Thoracic aorta (tissue), 2 donors: ENCODE measurements at regions not wholly inside any gene's neighbourhood (a gene's known extent, or its start where the extent isn't known, plus 50 kb on each side); places are given as distances from the start of the nearest gene placed in this dataset.
"Not testable (repeated sequence)": the region's sequence is repeated elsewhere in the genome, so short reads cannot be mapped to it uniquely, and the experiment has no call there.

Experiments
- ATAC-seq: fragments of 150-250 bp; one replicate; pipeline ENCODE4 v1.8.0; 2017; ENCODE audit warnings: low read depth; ENCODE audit not compliant: insufficient number of reproducible peaks, low FRiP score
- DNase-seq: peaks from one replicate; pipeline ENCODE4 v3.0.0-alpha.2; 2020; ENCODE audit warnings: low spot score
- H3K27ac ChIP-seq, 2 donors: fragments of 200-600 bp; sonication (generic); 1 replicate in 1 of 2; 2 replicates in 1 of 2; pipeline ENCODE4 v1.5.1; 2016; ENCODE audit warnings: mild to moderate bottlenecking in 2 of 2, moderate library complexity in 2 of 2
- H3K27me3 ChIP-seq: fragments of 200-600 bp; sonication (generic); replicated peaks from 2 replicates; pipeline ENCODE4 v1.6.0; 2016; ENCODE audit warnings: mild to moderate bottlenecking; ENCODE audit not compliant: insufficient read depth
- H3K36me3 ChIP-seq: fragments of 200-600 bp; sonication (generic); one replicate; pipeline ENCODE4 v1.5.1; 2016
- H3K4me1 ChIP-seq, 2 donors: fragments of 200-600 bp; sonication (generic); 1 replicate in 1 of 2; 2 replicates in 1 of 2; pipeline versions ENCODE4 v1.5.1 to v1.6.0; 2016; ENCODE audit warnings: low read depth in 2 of 2, mild to moderate bottlenecking in 1 of 2; ENCODE audit not compliant: control insufficient read depth in 1 of 2
- H3K4me3 ChIP-seq: fragments of 200-600 bp; sonication (generic); 2 replicates; pipeline ENCODE4 v1.5.1; 2016; ENCODE audit warnings: mild to moderate bottlenecking
- H3K9me3 ChIP-seq: fragments of 200-600 bp; sonication (generic); 2 replicates; pipeline ENCODE4 v1.5.1; 2016
- TF ChIP-seq, protein P1 (sequence below): fragments of 200-600 bp; sonication (generic); IDR thresholded peaks from one replicate; pipeline ENCODE4 v1.5.1; 2019; ENCODE audit warnings: antibody characterized with exemption

DNA sequence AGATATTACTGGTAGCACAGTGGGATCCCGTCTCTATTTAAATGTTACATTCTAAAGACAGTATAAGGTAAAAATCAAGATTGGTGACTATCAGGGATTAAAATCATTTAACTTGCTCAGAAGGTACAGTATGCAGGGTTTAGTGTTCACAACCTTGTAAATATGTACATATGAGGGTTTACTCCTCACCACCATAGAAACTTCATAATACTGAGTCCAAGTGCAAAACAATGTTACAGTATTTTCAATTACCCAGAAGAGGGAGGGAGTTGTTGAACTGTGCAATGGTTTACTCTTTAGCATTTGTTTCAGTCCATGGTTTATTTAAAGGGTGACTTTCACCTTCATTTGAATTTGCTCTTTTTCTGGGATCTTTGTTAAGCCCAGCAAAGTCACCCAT is 165.1 kb downstream of the ZNF621 start:
- DNase-seq (no peak), ATAC-seq (no peak)
- no peaks in the 10 kb centered on the region for H3K27me3 ChIP-seq
- H3K4me1 ChIP-seq, result peaks cover 14 to 40% of the 10 kb centered on the region in 2 donors
- no peaks in the 10 kb centered on the region for H3K36me3 ChIP-seq
- H3K27ac ChIP-seq, result no peak overlapping the region
- TF ChIP-seq, protein P1, sequence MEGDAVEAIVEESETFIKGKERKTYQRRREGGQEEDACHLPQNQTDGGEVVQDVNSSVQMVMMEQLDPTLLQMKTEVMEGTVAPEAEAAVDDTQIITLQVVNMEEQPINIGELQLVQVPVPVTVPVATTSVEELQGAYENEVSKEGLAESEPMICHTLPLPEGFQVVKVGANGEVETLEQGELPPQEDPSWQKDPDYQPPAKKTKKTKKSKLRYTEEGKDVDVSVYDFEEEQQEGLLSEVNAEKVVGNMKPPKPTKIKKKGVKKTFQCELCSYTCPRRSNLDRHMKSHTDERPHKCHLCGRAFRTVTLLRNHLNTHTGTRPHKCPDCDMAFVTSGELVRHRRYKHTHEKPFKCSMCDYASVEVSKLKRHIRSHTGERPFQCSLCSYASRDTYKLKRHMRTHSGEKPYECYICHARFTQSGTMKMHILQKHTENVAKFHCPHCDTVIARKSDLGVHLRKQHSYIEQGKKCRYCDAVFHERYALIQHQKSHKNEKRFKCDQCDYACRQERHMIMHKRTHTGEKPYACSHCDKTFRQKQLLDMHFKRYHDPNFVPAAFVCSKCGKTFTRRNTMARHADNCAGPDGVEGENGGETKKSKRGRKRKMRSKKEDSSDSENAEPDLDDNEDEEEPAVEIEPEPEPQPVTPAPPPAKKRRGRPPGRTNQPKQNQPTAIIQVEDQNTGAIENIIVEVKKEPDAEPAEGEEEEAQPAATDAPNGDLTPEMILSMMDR, result no peak
- H3K4me3 ChIP-seq, result no peak overlapping the region
- no peaks in the 10 kb centered on the region for H3K9me3 ChIP-seq

- Histone ChIP-seq H3K27me3 (no peaks in the 10 kb centered on the region), H3K9me3 (no peaks in the 10 kb centered on the region), H3K4me3 (peak overlapping the region; percentile 14), H3K36me3 (no peaks in the 10 kb centered on the region), H3K27ac (peak overlapping the region; percentile 25 to 63), H3K4me1 (peaks cover 14 to 42% of the 10 kb centered on the region in 2 donors)
- TF ChIP-seq, protein P1, result no peak
- DNase-seq (peak; percentile 71), ATAC-seq (peak; percentile 88)
These were observed 166.1 kb downstream of the ZNF621 start for GRCh38 chr3:40690749-40691451.

- ATAC-seq, result no peak
- H3K27ac ChIP-seq, result peak overlapping the region; percentile 25 to 63
- TF ChIP-seq, protein P1, result no peak
- H3K27me3 ChIP-seq, result no peaks in the 10 kb centered on the region
- DNase-seq, result peak; percentile 13
- no peaks in the 10 kb centered on the region for H3K36me3 ChIP-seq
- H3K9me3 ChIP-seq, result no peaks in the 10 kb centered on the region
- no peak overlapping the region for H3K4me3 ChIP-seq
- peaks cover 14 to 42% of the 10 kb centered on the region in 2 donors for H3K4me1 ChIP-seq
These were observed 166.7 kb downstream of the ZNF621 start for GRCh38 chr3:40691452-40691861.

DNA sequence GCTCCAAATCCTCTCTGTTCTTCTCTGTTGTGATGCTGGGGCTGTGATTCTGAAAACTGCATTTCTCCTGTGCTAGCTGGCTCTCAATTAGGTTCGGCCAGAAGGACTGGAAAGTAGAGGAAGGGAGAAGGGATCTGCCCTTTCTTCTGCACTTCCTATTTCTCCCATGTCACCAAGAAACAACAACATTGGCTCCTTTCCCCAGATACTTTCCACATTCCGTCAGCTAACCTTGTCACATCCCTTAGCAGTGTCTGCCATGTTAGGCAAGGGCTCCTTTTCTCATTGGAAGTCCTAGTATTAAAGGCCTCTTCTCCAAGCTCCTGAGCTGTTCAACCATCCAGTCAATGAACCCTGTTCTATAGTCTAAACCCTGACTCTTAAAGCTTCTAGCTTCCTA is 171.1 kb downstream of the ZNF621 start:
- DNase-seq, result no peak
- no peaks in the 10 kb centered on the region for H3K9me3 ChIP-seq
- no peaks in the 10 kb centered on the region for H3K27me3 ChIP-seq
- TF ChIP-seq, protein P1, result no peak
- ATAC-seq, result no peak
- H3K27ac ChIP-seq, result no peak overlapping the region
- peaks cover 8 to 37% of the 10 kb centered on the region in 2 donors for H3K4me1 ChIP-seq
- no peaks in the 10 kb centered on the region for H3K36me3 ChIP-seq
- no peak overlapping the region for H3K4me3 ChIP-seq

- not testable (repeated sequence) for H3K4me3 ChIP-seq, DNase-seq, H3K27me3 ChIP-seq, H3K9me3 ChIP-seq, ATAC-seq, H3K36me3 ChIP-seq, H3K27ac ChIP-seq
- peaks cover 0 to 24% of the 10 kb centered on the region in 2 donors for H3K4me1 ChIP-seq
These were observed 173.9 kb downstream of the ZNF621 start for GRCh38 chr3:40698611-40699010.
